22Rv1 (cell line): ENCODE measurements at regions not wholly inside any gene's neighbourhood (a gene's known extent, or its start where the extent isn't known, plus 50 kb on each side); places are given as distances from the start of the nearest gene placed in this dataset.

ENCODE experiments used
- ZFX ChIP-seq: fragments of 450-650 bp; IDR thresholded peaks from 2 replicates; pipeline ENCODE4 v1.6.1; 2017; ENCODE audit warnings: antibody characterized with exemption, borderline replicate concordance
- TF ChIP-seq, protein P1 (sequence below): fragments of 450-650 bp; IDR thresholded peaks from 2 replicates; pipeline ENCODE4 v1.5.1; 2017; ENCODE audit warnings: mild to moderate bottlenecking

DNA sequence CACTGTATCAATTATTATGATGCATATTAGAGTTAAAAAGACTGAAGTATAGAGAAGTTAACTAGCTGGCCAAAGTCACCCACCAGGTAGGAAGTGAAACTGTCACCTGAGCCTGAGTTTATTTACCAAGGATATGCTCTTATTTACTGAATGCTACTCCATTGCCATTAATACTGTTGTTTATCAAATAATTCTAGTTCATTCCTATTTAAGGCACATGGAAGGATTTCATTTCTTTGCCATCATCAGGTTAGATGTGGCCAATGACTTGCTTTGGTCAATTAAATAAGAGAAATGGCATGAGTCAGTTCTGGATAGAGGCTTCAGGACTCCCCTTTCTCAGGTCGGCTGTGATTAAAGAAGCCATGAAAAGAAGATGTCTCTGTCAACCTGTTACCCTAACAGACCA is 169.6 kb downstream of the KCNJ2 start:
- TF ChIP-seq, protein P1, sequence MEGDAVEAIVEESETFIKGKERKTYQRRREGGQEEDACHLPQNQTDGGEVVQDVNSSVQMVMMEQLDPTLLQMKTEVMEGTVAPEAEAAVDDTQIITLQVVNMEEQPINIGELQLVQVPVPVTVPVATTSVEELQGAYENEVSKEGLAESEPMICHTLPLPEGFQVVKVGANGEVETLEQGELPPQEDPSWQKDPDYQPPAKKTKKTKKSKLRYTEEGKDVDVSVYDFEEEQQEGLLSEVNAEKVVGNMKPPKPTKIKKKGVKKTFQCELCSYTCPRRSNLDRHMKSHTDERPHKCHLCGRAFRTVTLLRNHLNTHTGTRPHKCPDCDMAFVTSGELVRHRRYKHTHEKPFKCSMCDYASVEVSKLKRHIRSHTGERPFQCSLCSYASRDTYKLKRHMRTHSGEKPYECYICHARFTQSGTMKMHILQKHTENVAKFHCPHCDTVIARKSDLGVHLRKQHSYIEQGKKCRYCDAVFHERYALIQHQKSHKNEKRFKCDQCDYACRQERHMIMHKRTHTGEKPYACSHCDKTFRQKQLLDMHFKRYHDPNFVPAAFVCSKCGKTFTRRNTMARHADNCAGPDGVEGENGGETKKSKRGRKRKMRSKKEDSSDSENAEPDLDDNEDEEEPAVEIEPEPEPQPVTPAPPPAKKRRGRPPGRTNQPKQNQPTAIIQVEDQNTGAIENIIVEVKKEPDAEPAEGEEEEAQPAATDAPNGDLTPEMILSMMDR: no peak
- TF ChIP-seq ZFX: no peak
